H7 (cell line): ENCODE measurements at regions not wholly inside any gene's neighbourhood (a gene's known extent, or its start where the extent isn't known, plus 50 kb on each side); places are given as distances from the start of the nearest gene placed in this dataset.

Experiments
- DNase-seq: peaks from one replicate; pipeline ENCODE4 v3.0.0; 2012
- H3K27me3 ChIP-seq: 2 replicates; pipeline ENCODE4 v1.6.0; 2011; ENCODE audit warnings: mild to moderate bottlenecking, low read length; ENCODE audit not compliant: control insufficient read depth, insufficient read depth
- H3K36me3 ChIP-seq: replicated peaks from 2 replicates; pipeline ENCODE4 v1.5.1; 2011; ENCODE audit warnings: low read length; ENCODE audit not compliant: control insufficient read depth, insufficient read depth
- H3K4me3 ChIP-seq: 2 replicates; pipeline ENCODE4 v1.5.1; 2011; ENCODE audit warnings: low read depth, mild to moderate bottlenecking, control low read depth, low read length, moderate library complexity; ENCODE audit not compliant: insufficient read depth

DNA sequence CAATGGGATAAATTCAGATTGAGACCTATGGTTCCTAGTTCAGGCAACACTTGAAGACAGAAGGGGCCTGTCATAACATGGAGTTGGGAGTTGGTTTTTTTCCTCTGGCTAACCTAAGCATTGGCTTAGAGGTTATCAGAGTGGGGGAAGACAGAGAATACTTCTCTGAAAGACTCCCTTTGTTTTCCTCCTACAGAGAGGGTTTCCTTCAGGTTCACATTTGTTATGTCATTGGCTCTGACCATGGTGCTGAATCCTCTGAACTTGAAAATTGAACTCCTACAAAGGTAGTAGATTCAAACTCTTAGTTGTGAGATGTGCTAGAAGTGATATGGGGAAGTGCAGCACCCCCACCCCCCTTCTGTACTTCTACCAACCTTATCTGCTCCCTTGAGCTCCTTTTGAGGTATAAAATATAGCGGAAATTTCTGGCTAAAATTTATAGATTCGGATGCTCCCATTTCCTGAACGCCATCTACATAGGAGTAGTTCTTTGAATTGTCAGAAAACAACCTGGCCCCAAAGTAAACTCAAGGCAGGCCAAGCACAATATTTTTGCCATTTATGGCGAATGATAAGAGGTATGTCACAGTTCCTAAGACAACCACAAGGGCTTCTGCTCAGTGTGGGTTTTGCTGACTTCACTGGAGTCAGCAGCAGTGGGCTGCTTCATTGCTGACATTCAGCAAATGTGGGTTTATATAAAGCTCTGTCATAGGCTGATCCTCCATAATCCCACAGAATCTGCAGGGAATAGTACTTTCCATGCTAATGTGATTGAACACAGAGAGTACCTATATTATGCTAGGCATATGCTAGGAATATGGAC is 131.6 kb upstream of the KLF14 start:
- Histone ChIP-seq H3K36me3 (no peaks in the 10 kb centered on the region), H3K27me3 (no peaks in the 10 kb centered on the region), H3K4me3 (no peak overlapping the region)
- peak; percentile 28 for DNase-seq

- H3K4me3 ChIP-seq = no peak overlapping the region
- no peaks in the 10 kb centered on the region for H3K27me3 ChIP-seq
- no peaks in the 10 kb centered on the region for H3K36me3 ChIP-seq
- DNase-seq = no peak
These were observed 133.0 kb upstream of the KLF14 start for GRCh38 chr7:130867039-130867438.

DNA sequence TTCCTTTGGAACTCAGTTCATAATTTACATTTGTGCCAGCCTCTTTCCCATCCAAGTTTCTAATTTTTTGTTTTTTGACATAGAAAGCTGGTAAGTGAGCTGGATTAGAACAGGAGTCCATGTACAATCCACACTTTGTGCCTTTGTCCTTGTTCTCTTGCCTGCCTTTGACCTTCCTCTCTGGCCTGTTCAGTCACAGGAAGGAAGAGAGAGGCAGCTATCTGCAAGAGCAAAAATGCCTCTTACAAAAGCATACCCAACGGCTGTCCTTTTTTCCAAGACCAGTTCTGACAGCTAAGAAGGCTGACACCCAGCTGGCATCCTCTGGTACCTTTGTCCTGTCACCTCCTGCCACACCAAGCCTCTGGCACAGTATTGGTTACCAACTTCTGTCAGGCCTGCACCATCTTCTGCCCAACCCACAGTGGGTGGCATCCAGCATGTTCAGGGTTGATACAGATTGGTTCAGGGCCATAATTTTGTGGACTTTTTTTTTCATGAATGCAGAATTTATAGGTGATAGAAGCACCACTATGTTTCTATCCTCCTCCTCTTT is 133.7 kb upstream of the KLF14 start:
- DNase-seq = no peak
- Histone ChIP-seq H3K36me3 (no peaks in the 10 kb centered on the region), H3K27me3 (no peaks in the 10 kb centered on the region), H3K4me3 (no peak overlapping the region)

DNA sequence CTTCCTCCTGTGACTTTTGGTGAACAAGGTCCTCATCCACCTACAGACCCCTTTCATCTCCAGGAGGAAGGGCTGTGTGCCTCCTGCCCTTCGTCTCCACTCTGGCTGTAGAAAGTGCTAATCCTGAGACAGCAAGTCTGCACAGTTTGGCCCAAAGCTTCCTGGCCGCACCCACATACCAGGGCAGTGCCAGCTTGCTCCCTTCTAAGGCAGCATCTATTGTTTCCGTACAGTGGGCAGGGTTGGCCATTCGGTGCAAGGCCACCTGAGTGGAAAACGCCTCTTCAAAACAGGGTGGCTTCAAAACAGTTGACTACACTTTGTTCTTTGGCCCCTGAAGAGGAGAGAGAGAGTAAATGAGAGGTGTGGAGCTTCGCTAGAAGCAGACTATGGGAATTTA is 134.1 kb upstream of the KLF14 start:
- Histone ChIP-seq H3K4me3 (no peak overlapping the region), H3K27me3 (no peaks in the 10 kb centered on the region), H3K36me3 (no peaks in the 10 kb centered on the region)
- no peak for DNase-seq

DNA sequence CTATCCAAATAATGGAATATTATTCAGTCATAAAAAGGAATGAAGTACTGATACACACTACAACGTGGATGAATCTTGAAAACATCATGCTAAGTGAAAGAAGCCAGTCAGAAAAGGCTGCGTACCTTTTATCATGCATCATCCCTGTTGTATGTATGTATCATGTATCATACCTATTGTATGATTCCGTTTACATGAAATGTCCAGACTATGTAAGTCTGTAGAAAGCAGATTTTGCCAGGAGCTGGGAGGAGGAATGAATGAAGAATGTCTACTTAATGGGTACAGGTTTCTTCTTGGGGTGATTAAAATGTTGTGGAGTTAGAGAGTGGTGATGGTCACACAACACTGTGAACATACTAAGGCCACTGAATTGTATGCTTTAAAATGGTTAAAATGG is 135.9 kb upstream of the KLF14 start:
- no peaks in the 10 kb centered on the region for H3K36me3 ChIP-seq
- DNase-seq = no peak
- no peaks in the 10 kb centered on the region for H3K27me3 ChIP-seq
- no peak overlapping the region for H3K4me3 ChIP-seq

- Histone ChIP-seq H3K36me3 (no peaks in the 10 kb centered on the region), H3K27me3 (no peaks in the 10 kb centered on the region), H3K4me3 (no peak overlapping the region)
- DNase-seq = no peak
These were observed 138.3 kb upstream of the KLF14 start for GRCh38 chr7:130872341-130872740.

DNA sequence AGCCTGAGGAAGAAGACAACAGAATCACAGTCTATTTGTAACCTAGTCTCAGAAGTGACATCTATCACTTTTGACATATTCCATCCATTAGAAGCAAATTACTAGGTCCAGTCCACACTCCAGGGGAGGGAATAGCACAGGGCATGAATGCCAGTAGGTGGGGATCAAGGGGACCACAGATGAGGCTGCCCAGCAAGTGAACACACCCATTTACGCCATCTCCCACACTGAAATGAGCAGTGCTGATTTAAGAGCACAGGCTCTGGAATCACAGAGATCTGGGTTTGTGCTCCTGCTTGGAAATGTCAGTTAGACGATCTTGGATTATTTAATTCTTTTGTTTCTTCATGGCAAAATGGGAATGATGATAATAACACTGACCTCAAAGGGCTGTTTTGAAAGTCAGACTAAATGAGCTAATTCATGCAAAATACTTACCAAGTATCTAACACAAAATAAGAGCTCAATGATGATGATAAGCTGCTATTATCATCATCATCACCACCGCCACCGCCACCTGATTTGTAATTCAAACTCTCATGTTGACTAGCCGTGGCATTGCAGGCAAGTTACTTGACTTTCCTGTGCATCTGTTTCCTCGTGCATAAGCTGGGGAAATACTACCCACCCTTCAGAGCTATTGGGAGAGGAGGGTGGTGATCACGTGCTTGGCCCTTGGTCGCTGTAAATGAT is 138.9 kb upstream of the KLF14 start:
- no peak for DNase-seq
- Histone ChIP-seq H3K27me3 (no peaks in the 10 kb centered on the region), H3K4me3 (no peak overlapping the region), H3K36me3 (no peaks in the 10 kb centered on the region)

DNA sequence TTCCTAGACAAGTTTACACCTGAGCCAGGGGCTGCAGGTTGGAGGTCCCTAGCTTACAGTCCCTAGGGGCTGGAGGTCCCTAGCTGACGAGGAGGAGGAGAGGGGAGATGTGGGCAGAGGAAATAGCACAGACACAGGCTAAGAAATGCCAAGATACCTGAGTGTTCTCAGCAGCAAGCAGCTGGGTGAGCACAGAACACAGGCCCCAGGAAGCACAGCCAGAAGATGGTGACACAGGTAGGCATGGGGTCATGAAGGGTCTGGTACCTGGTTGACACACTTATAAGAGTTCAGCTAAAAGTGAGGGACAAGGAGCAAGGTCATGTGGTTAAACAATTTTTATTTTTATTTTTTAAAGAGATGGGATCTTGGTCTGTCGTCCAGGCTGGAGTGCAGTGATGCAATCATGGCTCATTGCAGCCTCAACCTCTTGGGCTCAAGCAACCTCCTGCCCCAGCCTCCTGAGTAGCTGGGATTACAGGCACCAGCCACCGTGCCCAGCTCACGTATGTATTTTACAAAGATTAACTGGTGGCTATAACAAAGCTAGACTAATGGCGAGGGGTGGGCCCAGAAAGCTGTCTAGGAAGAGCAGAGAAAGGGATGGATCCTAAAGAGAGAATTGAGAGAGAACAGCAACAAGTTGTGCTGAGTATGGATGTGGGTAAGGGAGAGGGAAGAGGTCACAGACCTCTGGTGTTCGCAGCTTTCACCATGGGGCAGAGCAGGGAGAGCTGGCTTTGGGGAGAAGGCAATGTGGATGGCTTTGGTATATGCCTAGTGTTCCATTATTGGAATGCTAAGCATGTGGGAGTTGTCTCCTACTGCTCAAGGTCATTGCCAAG is 140.3 kb upstream of the KLF14 start:
- Histone ChIP-seq H3K36me3 (no peaks in the 10 kb centered on the region), H3K4me3 (no peak overlapping the region), H3K27me3 (no peaks in the 10 kb centered on the region)
- no peak for DNase-seq

DNA sequence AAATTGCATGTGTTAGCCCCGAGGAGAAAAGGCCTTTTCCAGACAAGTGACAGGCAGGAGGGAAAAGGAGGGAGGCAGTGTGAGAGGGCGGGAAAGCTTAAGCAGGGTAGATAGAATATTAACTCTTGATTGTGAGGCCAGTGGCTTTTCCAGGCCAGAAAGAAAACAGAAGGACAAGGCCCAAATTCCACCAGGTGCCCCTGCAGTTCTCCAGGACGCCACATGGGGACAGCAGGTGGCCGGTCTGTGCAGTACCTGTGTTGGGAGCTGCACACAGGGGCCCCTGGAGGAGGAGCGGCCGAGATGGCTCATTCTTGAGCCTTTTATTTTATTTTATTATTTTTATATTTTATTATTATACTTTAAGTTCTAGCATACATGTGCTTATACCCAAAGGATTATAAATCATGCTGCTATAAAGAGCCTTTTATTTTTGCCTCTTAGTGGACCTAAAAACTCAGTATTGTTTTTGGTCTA is 141.3 kb upstream of the KLF14 start:
- no peaks in the 10 kb centered on the region for H3K36me3 ChIP-seq
- DNase-seq = peak; percentile 77
- H3K4me3 ChIP-seq = no peak overlapping the region
- H3K27me3 ChIP-seq = no peaks in the 10 kb centered on the region

DNA sequence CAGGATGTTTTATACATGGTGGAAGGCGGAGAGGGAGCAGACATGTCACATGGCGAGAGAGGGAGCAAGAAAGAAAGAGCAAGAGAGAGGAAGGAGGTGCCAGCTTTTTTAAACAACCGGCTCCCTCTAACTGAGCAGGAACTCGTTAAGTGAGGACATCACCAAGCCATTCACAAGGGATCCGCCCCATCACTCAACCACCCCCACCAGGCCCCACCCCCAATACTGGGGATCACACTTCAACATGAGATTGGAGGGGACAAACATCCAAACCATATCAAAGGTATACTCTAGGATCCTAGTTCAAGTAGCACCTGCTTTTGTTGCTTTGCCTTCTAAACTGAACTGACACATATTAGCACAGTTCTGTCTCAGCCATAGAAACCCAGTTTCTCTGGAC is 141.9 kb upstream of the KLF14 start:
- Histone ChIP-seq H3K4me3 (no peak overlapping the region), H3K36me3 (no peaks in the 10 kb centered on the region), H3K27me3 (no peaks in the 10 kb centered on the region)
- DNase-seq = no peak

GRCh38 chr7:130877236-130877990 is 143.4 kb upstream of the KLF14 start:
- Histone ChIP-seq H3K4me3 (no peak overlapping the region), H3K36me3 (no peaks in the 10 kb centered on the region; the same call in 1 of the 2 replicates), H3K27me3 (no peaks in the 10 kb centered on the region)
- no peak for DNase-seq

- no peak for DNase-seq
- Histone ChIP-seq H3K4me3 (no peak overlapping the region), H3K27me3 (no peaks in the 10 kb centered on the region), H3K36me3 (no peaks in the 10 kb centered on the region; the same call in 1 of the 2 replicates)
These were observed 143.9 kb upstream of the KLF14 start for GRCh38 chr7:130877991-130878305.

- Histone ChIP-seq H3K4me3 (no peak overlapping the region), H3K36me3 (no peaks in the 10 kb centered on the region; the same call in 1 of the 2 replicates), H3K27me3 (no peaks in the 10 kb centered on the region)
- no peak for DNase-seq
These were observed 144.8 kb upstream of the KLF14 start for GRCh38 chr7:130878785-130879184.

GRCh38 chr7:130879191-130879590 is 145.2 kb upstream of the KLF14 start:
- no peak for DNase-seq
- Histone ChIP-seq H3K4me3 (no peak overlapping the region), H3K36me3 (no peaks in the 10 kb centered on the region; the same call in 1 of the 2 replicates), H3K27me3 (no peaks in the 10 kb centered on the region)
